ENCODE measurements at regions not wholly inside any gene's neighbourhood (a gene's known extent, or its start where the extent isn't known, plus 50 kb on each side); places are given as distances from the start of the nearest gene placed in this dataset.

DNA sequence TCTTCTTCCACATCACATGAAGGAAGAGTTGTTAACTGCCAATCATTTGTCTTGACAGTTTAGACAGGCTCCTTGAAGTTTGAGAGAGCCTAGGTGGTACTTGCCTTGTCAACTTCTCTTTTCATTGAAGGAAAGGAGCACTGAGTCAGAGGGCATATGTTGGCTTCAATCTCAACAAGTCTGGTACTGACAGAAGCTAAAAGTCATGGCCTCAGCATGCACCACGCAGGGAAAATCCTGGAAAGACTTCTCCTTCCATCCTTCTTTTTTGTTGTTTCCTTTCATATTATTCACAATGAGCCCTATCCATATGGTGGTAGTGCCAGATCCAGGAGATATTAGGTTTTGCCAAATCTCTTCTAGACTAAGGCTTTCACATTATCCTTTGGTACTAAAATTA lies 1272.5 kb downstream of the ROBO1 start:
- TF ChIP-seq, protein P1, sequence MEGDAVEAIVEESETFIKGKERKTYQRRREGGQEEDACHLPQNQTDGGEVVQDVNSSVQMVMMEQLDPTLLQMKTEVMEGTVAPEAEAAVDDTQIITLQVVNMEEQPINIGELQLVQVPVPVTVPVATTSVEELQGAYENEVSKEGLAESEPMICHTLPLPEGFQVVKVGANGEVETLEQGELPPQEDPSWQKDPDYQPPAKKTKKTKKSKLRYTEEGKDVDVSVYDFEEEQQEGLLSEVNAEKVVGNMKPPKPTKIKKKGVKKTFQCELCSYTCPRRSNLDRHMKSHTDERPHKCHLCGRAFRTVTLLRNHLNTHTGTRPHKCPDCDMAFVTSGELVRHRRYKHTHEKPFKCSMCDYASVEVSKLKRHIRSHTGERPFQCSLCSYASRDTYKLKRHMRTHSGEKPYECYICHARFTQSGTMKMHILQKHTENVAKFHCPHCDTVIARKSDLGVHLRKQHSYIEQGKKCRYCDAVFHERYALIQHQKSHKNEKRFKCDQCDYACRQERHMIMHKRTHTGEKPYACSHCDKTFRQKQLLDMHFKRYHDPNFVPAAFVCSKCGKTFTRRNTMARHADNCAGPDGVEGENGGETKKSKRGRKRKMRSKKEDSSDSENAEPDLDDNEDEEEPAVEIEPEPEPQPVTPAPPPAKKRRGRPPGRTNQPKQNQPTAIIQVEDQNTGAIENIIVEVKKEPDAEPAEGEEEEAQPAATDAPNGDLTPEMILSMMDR (conservative IDR thresholded peaks at IDR 0.05 in 1 of 2, IDR thresholded peaks at IDR 0.05 in 1 of 2; ENCODE audit: low read depth in 1 of 2, low read length in 2 of 2), result no peak
- no peak for TF ChIP-seq EZH2 (IDR thresholded peaks at IDR 0.05; ENCODE audit: low read length, missing control alignments)

Measured in fibroblast of lung (primary cell).